ENCODE measurements at regions not wholly inside any gene's neighbourhood (a gene's known extent, or its start where the extent isn't known, plus 50 kb on each side); places are given as distances from the start of the nearest gene placed in this dataset.
A peak's percentile ranks its signal among the peaks of the same experiment; 100 is the strongest.

DNA sequence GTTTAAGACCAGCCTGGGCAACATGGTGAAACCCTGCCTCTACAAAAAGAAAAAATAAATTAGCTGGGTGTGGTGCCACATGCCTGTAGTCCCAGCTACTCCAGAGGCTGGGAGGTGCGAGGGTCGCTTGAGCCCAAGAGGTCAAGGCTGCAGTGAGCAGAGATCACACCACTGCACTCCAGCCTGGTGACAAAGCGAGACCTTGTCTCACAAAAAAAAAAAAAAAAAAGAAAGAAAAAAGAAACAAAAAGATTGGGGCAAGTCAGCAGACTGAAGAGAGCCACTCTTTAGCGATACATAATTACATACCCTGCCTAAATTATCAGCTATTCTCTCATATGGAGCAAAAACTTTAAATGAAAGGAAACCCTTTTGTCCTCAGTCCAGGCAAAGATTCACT is 53.6 kb upstream of the MAP3K13 start (continued):
- TF ChIP-seq, protein P1, sequence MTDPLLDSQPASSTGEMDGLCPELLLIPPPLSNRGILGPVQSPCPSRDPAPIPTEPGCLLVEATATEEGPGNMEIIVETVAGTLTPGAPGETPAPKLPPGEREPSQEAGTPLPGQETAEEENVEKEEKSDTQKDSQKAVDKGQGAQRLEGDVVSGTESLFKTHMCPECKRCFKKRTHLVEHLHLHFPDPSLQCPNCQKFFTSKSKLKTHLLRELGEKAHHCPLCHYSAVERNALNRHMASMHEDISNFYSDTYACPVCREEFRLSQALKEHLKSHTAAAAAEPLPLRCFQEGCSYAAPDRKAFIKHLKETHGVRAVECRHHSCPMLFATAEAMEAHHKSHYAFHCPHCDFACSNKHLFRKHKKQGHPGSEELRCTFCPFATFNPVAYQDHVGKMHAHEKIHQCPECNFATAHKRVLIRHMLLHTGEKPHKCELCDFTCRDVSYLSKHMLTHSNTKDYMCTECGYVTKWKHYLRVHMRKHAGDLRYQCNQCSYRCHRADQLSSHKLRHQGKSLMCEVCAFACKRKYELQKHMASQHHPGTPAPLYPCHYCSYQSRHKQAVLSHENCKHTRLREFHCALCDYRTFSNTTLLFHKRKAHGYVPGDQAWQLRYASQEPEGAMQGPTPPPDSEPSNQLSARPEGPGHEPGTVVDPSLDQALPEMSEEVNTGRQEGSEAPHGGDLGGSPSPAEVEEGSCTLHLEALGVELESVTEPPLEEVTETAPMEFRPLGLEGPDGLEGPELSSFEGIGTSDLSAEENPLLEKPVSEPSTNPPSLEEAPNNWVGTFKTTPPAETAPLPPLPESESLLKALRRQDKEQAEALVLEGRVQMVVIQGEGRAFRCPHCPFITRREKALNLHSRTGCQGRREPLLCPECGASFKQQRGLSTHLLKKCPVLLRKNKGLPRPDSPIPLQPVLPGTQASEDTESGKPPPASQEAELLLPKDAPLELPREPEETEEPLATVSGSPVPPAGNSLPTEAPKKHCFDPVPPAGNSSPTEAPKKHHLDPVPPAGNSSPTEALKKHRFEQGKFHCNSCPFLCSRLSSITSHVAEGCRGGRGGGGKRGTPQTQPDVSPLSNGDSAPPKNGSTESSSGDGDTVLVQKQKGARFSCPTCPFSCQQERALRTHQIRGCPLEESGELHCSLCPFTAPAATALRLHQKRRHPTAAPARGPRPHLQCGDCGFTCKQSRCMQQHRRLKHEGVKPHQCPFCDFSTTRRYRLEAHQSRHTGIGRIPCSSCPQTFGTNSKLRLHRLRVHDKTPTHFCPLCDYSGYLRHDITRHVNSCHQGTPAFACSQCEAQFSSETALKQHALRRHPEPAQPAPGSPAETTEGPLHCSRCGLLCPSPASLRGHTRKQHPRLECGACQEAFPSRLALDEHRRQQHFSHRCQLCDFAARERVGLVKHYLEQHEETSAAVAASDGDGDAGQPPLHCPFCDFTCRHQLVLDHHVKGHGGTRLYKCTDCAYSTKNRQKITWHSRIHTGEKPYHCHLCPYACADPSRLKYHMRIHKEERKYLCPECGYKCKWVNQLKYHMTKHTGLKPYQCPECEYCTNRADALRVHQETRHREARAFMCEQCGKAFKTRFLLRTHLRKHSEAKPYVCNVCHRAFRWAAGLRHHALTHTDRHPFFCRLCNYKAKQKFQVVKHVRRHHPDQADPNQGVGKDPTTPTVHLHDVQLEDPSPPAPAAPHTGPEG (CRISPR knock-in tag; IDR thresholded peaks at IDR 0.05) = no peak
- TF ChIP-seq POGZ (CRISPR knock-in tag; IDR thresholded peaks at IDR 0.05) (no peak), ATM (IDR thresholded peaks at IDR 0.05; ENCODE audit: borderline replicate concordance) (no peak), ZNF383 (CRISPR knock-in tag; IDR thresholded peaks at IDR 0.05; ENCODE audit: borderline replicate concordance) (no peak), BRCA1 (CRISPR knock-in tag; IDR thresholded peaks at IDR 0.05) (no peak), ZNF331 (CRISPR knock-in tag; IDR thresholded peaks at IDR 0.05) (no peak), ATF1 (CRISPR knock-in tag; IDR thresholded peaks at IDR 0.05) (0 out of 2 replicates have a peak, but pooled peaks have one; percentile 27), SPEN (CRISPR knock-in tag; IDR thresholded peaks at IDR 0.05; ENCODE audit: low read depth) (no peak), MAFF (IDR thresholded peaks at IDR 0.05; ENCODE audit: low read depth, low read length) (no peak), TBX2 (CRISPR knock-in tag; IDR thresholded peaks at IDR 0.05; ENCODE audit: borderline replicate concordance) (no peak), HNF4G (IDR thresholded peaks at IDR 0.05; ENCODE audit: borderline replicate concordance, low read depth, low read length) (peak; percentile 7; the same call in 1 of the 2 replicates), HNF4G (CRISPR knock-in tag; IDR thresholded peaks at IDR 0.05; ENCODE audit: borderline replicate concordance, low read depth) (no peak), FLYWCH1 (CRISPR knock-in tag; IDR thresholded peaks at IDR 0.05) (no peak), KDM2A (CRISPR knock-in tag; IDR thresholded peaks at IDR 0.05; ENCODE audit: borderline replicate concordance, low read depth) (no peak), ZNF546 (CRISPR knock-in tag; conservative IDR thresholded peaks at IDR 0.05) (no peak), ZFP41 (CRISPR knock-in tag; IDR thresholded peaks at IDR 0.05; ENCODE audit: borderline replicate concordance) (no peak), HOXA7 (CRISPR knock-in tag; IDR thresholded peaks at IDR 0.05) (no peak), TEAD2 (CRISPR knock-in tag; IDR thresholded peaks at IDR 0.05) (no peak), DNMT3B (CRISPR knock-in tag; conservative IDR thresholded peaks at IDR 0.05) (no peak)
- TF ChIP-seq, protein P2, sequence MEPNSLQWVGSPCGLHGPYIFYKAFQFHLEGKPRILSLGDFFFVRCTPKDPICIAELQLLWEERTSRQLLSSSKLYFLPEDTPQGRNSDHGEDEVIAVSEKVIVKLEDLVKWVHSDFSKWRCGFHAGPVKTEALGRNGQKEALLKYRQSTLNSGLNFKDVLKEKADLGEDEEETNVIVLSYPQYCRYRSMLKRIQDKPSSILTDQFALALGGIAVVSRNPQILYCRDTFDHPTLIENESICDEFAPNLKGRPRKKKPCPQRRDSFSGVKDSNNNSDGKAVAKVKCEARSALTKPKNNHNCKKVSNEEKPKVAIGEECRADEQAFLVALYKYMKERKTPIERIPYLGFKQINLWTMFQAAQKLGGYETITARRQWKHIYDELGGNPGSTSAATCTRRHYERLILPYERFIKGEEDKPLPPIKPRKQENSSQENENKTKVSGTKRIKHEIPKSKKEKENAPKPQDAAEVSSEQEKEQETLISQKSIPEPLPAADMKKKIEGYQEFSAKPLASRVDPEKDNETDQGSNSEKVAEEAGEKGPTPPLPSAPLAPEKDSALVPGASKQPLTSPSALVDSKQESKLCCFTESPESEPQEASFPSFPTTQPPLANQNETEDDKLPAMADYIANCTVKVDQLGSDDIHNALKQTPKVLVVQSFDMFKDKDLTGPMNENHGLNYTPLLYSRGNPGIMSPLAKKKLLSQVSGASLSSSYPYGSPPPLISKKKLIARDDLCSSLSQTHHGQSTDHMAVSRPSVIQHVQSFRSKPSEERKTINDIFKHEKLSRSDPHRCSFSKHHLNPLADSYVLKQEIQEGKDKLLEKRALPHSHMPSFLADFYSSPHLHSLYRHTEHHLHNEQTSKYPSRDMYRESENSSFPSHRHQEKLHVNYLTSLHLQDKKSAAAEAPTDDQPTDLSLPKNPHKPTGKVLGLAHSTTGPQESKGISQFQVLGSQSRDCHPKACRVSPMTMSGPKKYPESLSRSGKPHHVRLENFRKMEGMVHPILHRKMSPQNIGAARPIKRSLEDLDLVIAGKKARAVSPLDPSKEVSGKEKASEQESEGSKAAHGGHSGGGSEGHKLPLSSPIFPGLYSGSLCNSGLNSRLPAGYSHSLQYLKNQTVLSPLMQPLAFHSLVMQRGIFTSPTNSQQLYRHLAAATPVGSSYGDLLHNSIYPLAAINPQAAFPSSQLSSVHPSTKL (CRISPR knock-in tag; IDR thresholded peaks at IDR 0.05) = peak; percentile 70
- TF ChIP-seq, protein P3, sequence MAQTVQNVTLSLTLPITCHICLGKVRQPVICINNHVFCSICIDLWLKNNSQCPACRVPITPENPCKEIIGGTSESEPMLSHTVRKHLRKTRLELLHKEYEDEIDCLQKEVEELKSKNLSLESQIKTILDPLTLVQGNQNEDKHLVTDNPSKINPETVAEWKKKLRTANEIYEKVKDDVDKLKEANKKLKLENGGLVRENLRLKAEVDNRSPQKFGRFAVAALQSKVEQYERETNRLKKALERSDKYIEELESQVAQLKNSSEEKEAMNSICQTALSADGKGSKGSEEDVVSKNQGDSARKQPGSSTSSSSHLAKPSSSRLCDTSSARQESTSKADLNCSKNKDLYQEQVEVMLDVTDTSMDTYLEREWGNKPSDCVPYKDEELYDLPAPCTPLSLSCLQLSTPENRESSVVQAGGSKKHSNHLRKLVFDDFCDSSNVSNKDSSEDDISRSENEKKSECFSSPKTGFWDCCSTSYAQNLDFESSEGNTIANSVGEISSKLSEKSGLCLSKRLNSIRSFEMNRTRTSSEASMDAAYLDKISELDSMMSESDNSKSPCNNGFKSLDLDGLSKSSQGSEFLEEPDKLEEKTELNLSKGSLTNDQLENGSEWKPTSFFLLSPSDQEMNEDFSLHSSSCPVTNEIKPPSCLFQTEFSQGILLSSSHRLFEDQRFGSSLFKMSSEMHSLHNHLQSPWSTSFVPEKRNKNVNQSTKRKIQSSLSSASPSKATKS (CRISPR knock-in tag; IDR thresholded peaks at IDR 0.05) = no peak

Data from HepG2 (cell line).